OCI-LY7 (cell line): ENCODE measurements at regions not wholly inside any gene's neighbourhood (a gene's known extent, or its start where the extent isn't known, plus 50 kb on each side); places are given as distances from the start of the nearest gene placed in this dataset.

Source experiments
- BruUV-seq: library from RNA; stranded (reverse); fragments of 400-500 nt; replicated peaks from 2 replicates; lab custom pipeline; 2021; lab: Mats Ljungman, UMichigan
- CTCF ChIA-PET: fragments of 300-600 bp; sonication (Branson Sonifier 250); formaldehyde crosslinking; loops from one replicate; lab custom pipeline; 2022; ENCODE audit warnings: antibody characterized with exemption; ENCODE audit not compliant: unreplicated experiment; lab: Charles Lee
- POLR2A ChIA-PET: fragments of 300-600 bp; sonication (Branson Sonifier 250); formaldehyde crosslinking; loops from one replicate; lab custom pipeline; 2022; ENCODE audit warnings: antibody characterized with exemption; lab: Charles Lee
- DNase-seq: peaks from one replicate; pipeline ENCODE4 v3.0.0-alpha.2; 2015; ENCODE audit warnings: low spot score
- H2AFZ ChIP-seq: fragments of 200-600 bp; sonication (generic), shearing (Covaris generic); 2 replicates; pipeline ENCODE4 v1.6.1; 2014; ENCODE audit warnings: mild to moderate bottlenecking, antibody characterized with exemption, low read length, moderate library complexity
- H3K27ac ChIP-seq: fragments of 200-600 bp; sonication (generic); 2 replicates; pipeline ENCODE4 v1.5.1; 2014; ENCODE audit warnings: mixed run types, low read depth, mild to moderate bottlenecking, moderate library complexity, low read length, inconsistent platforms; ENCODE audit not compliant: poor library complexity, severe bottlenecking
- H3K36me3 ChIP-seq: fragments of 200-600 bp; sonication (generic); 2 replicates; pipeline ENCODE4 v1.6.1; 2014; ENCODE audit warnings: mild to moderate bottlenecking, antibody characterized with exemption, low read length, moderate library complexity, mixed read lengths; ENCODE audit not compliant: insufficient read depth
- H3K4me1 ChIP-seq: fragments of 200-600 bp; sonication (generic); 2 replicates; pipeline ENCODE4 v1.5.1; 2014; ENCODE audit warnings: mild to moderate bottlenecking, low read length; ENCODE audit not compliant: insufficient read depth, poor library complexity, severe bottlenecking
- H3K4me2 ChIP-seq: fragments of 200-600 bp; sonication (generic); 2 replicates; pipeline ENCODE4 v1.6.1; 2014; ENCODE audit warnings: mild to moderate bottlenecking, low read length
- H3K4me3 ChIP-seq: fragments of 200-600 bp; sonication (generic); 2 replicates; pipeline ENCODE4 v1.5.1; 2014; ENCODE audit warnings: mild to moderate bottlenecking, low read depth, low read length; ENCODE audit not compliant: poor library complexity, severe bottlenecking
- H3K79me2 ChIP-seq: fragments of 200-600 bp; sonication (generic); 2 replicates; pipeline ENCODE4 v1.6.1; 2016; ENCODE audit warnings: low read depth, mild to moderate bottlenecking, low read length, moderate library complexity, mixed read lengths; ENCODE audit not compliant: insufficient read depth
- H3K9me2 ChIP-seq: fragments of 200-600 bp; sonication (generic); 2 replicates; pipeline ENCODE4 v1.6.1; 2016; ENCODE audit warnings: mild to moderate bottlenecking, low read length, mixed read lengths; ENCODE audit not compliant: insufficient read depth
- H3K9me3 ChIP-seq: fragments of 200-600 bp; sonication (generic); 2 replicates; pipeline ENCODE4 v1.6.1; 2014; ENCODE audit warnings: mild to moderate bottlenecking, mixed run types, low read length, mixed read lengths
- H4K20me1 ChIP-seq: fragments of 200-600 bp; sonication (generic); 2 replicates; pipeline ENCODE4 v1.6.1; 2014; ENCODE audit warnings: mild to moderate bottlenecking, antibody characterized with exemption, low read length, moderate library complexity, mixed read lengths; ENCODE audit not compliant: insufficient read depth
- EZH2phosphoT487 ChIP-seq: fragments of 200-600 bp; sonication (generic); IDR thresholded peaks from 2 replicates; pipeline ENCODE4 v1.6.1; 2018; ENCODE audit warnings: low read depth, borderline replicate concordance, mild to moderate bottlenecking, mixed run types, antibody characterized with exemption, low read length, moderate library complexity, mixed read lengths
- intact Hi-C: fragments of 100-400 bp; cut with micrococcal nuclease; formaldehyde crosslinking; loops from one replicate; pipeline ENCODE4 v1.10.0; 2022; ENCODE audit not compliant: unreplicated experiment
- TF ChIP-seq, protein P1 (sequence below): fragments of 200-600 bp; sonication (generic); conservative IDR thresholded peaks from 2 replicates; pipeline ENCODE4 v1.5.1; 2014; ENCODE audit warnings: mild to moderate bottlenecking, antibody characterized with exemption, low read length, moderate library complexity, mixed read lengths

GRCh38 chr14:103225476-103225875 is 102.2 kb downstream of the TNFAIP2 start:
- intact Hi-C loops: no loop called here
- no peaks in the 10 kb centered on the region for H3K36me3 ChIP-seq
- DNase-seq: no peak
- ChIA-PET CTCF (no interaction called here), POLR2A (interaction anchor here (0.6 kb wide), 1 partner anchor 247 kb away, joined by 3 read pairs; no protein-coding TSS in a partner anchor)
- TF ChIP-seq, protein P1, sequence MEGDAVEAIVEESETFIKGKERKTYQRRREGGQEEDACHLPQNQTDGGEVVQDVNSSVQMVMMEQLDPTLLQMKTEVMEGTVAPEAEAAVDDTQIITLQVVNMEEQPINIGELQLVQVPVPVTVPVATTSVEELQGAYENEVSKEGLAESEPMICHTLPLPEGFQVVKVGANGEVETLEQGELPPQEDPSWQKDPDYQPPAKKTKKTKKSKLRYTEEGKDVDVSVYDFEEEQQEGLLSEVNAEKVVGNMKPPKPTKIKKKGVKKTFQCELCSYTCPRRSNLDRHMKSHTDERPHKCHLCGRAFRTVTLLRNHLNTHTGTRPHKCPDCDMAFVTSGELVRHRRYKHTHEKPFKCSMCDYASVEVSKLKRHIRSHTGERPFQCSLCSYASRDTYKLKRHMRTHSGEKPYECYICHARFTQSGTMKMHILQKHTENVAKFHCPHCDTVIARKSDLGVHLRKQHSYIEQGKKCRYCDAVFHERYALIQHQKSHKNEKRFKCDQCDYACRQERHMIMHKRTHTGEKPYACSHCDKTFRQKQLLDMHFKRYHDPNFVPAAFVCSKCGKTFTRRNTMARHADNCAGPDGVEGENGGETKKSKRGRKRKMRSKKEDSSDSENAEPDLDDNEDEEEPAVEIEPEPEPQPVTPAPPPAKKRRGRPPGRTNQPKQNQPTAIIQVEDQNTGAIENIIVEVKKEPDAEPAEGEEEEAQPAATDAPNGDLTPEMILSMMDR: no peak
- TF ChIP-seq EZH2phosphoT487: no peak
- H3K4me3 ChIP-seq: no peak overlapping the region
- H2AFZ ChIP-seq: no peak overlapping the region
- no peak overlapping the region for H3K27ac ChIP-seq
- no peaks in the 10 kb centered on the region for H3K79me2 ChIP-seq
- no peaks in the 10 kb centered on the region for H3K9me3 ChIP-seq
- no peak overlapping the region for H3K4me2 ChIP-seq
- no TSS peak for BruUV-seq
- no peaks in the 10 kb centered on the region for H3K9me2 ChIP-seq
- no peaks in the 10 kb centered on the region for H3K4me1 ChIP-seq
- no peaks in the 10 kb centered on the region for H4K20me1 ChIP-seq

DNA sequence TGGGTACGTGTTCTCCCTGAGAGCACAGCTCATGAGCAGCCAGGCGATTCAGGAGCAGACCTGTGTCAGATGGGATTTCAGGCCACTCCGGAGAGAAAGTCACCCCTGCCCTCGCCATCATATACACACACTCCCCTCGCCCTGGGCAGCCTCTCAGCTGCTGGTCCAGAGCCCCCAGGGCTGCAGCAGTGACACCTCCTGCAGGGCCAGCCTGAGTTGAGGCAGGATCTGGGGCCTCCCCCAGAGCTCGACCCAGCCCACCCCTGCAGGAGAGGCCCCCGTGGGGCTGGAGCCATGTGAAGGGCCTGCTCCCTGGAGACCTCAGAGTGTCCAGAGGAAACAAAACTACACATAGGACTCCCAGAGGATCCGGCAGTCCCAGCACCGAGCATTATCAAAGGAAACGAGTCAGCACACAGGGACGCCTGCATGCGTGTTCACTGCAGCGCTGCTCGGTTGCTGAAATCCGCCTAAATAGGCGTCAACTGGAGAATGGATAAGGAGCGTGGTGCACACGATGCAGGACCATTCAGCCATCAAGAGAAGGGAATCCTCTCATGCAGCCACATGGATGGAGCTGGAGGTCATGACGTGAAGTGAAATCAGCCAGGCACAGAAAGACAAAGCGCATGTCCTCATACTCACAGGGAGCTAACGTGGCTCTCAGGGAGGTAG is 104.0 kb downstream of the TNFAIP2 start:
- CTCF ChIA-PET: no interaction called here
- Histone ChIP-seq H3K4me2 (no peak overlapping the region), H3K9me2 (no peaks in the 10 kb centered on the region), H3K36me3 (no peaks in the 10 kb centered on the region), H3K4me3 (no peak overlapping the region), H3K4me1 (no peaks in the 10 kb centered on the region), H3K9me3 (no peaks in the 10 kb centered on the region), H4K20me1 (no peaks in the 10 kb centered on the region), H2AFZ (no peak overlapping the region), H3K79me2 (no peaks in the 10 kb centered on the region), H3K27ac (no peak overlapping the region)
- intact Hi-C loops: no loop called here
- no peak for TF ChIP-seq EZH2phosphoT487
- TF ChIP-seq, protein P1: no peak
- BruUV-seq: no TSS peak
- no peak for DNase-seq
- POLR2A ChIA-PET: interaction anchor here (0.5 kb wide), 1 partner anchor 483 kb away, joined by 3 read pairs; no protein-coding TSS in a partner anchor
